Liver (tissue), 8 donors: ENCODE measurements at regions not wholly inside any gene's neighbourhood (a gene's known extent, or its start where the extent isn't known, plus 50 kb on each side); places are given as distances from the start of the nearest gene placed in this dataset.

Experiments
- DNase-seq: peaks from one replicate; pipeline ENCODE4 v3.0.0-alpha.2; 2017; ENCODE audit warnings: low spot score
- H3K27ac ChIP-seq, 2 donors: one replicate each; pipeline ENCODE4 v1.7.0; 2013; ENCODE audit warnings: inconsistent platforms in 2 of 2, low read length in 2 of 2, control low read depth in 1 of 2, low read depth in 1 of 2, mild to moderate bottlenecking in 1 of 2
- H3K27me3 ChIP-seq, 4 donors: one replicate each; pipeline versions ENCODE4 v1.6.1 to v1.7.0; 2013; ENCODE audit warnings: low read length in 3 of 4, inconsistent platforms in 1 of 4, mild to moderate bottlenecking in 1 of 4, moderate library complexity in 1 of 4; ENCODE audit not compliant: control insufficient read depth in 4 of 4, insufficient read depth in 4 of 4
- H3K36me3 ChIP-seq, 4 donors: one replicate each; pipeline versions ENCODE4 v1.6.1 to v1.7.0; 2013; ENCODE audit warnings: low read length in 3 of 4, mild to moderate bottlenecking in 3 of 4, low read depth in 1 of 4, moderate library complexity in 1 of 4; ENCODE audit not compliant: control insufficient read depth in 4 of 4, insufficient read depth in 3 of 4
- H3K4me1 ChIP-seq, 4 donors: one replicate each; pipeline versions ENCODE4 v1.6.1 to v1.7.0; 2013; ENCODE audit warnings: low read length in 3 of 4, mild to moderate bottlenecking in 3 of 4, moderate library complexity in 1 of 4; ENCODE audit not compliant: control insufficient read depth in 4 of 4, insufficient read depth in 4 of 4
- H3K4me3 ChIP-seq, 3 donors: one replicate each; pipeline versions ENCODE4 v1.6.1 to v1.7.0; 2013; ENCODE audit warnings: low read length in 3 of 3, control low read depth in 1 of 3, low read depth in 1 of 3, mild to moderate bottlenecking in 1 of 3
- H3K9ac ChIP-seq, 2 donors: one replicate each; pipeline ENCODE4 v1.7.0; 2013; ENCODE audit warnings: low read length in 2 of 2, mild to moderate bottlenecking in 2 of 2, moderate library complexity in 2 of 2, control low read depth in 1 of 2, low read depth in 1 of 2
- H3K9me3 ChIP-seq, 4 donors: one replicate each; pipeline versions ENCODE4 v1.6.1 to v1.7.0; 2013; ENCODE audit warnings: low read length in 3 of 4; ENCODE audit not compliant: control insufficient read depth in 4 of 4
- FOXA1 ChIP-seq: IDR thresholded peaks from 2 replicates; pipeline ENCODE4 v1.6.1; 2016; ENCODE audit warnings: antibody characterized with exemption
- FOXA2 ChIP-seq: IDR thresholded peaks from 2 replicates; pipeline ENCODE4 v1.6.1; 2016; ENCODE audit warnings: antibody characterized with exemption
- GABPA ChIP-seq, 2 donors: IDR thresholded peaks in 1 of 2; conservative IDR thresholded peaks in 1 of 2; 2 replicates each; pipeline ENCODE4 v1.6.1; 2016; ENCODE audit warnings: antibody characterized with exemption in 2 of 2, mild to moderate bottlenecking in 1 of 2, moderate library complexity in 1 of 2
- HNF4A ChIP-seq, 2 donors: conservative IDR thresholded peaks; 2 replicates each; pipeline ENCODE4 v1.6.1; 2016; ENCODE audit warnings: antibody characterized with exemption in 2 of 2, mild to moderate bottlenecking in 2 of 2
- JUND ChIP-seq, 2 donors: IDR thresholded peaks; 2 replicates each; pipeline ENCODE4 v1.6.1; 2016; ENCODE audit warnings: antibody characterized with exemption in 2 of 2
- NR2F2 ChIP-seq: IDR thresholded peaks from 2 replicates; pipeline ENCODE4 v1.6.1; 2016; ENCODE audit warnings: antibody characterized with exemption
- RAD21 ChIP-seq, 2 donors: IDR thresholded peaks; 2 replicates each; pipeline ENCODE4 v1.6.1; 2016; ENCODE audit warnings: antibody characterized with exemption in 2 of 2, mild to moderate bottlenecking in 2 of 2
- RXRA ChIP-seq, 2 donors: IDR thresholded peaks; 2 replicates each; pipeline ENCODE4 v1.6.1; 2017 to 2018; ENCODE audit warnings: antibody characterized with exemption in 2 of 2, mild to moderate bottlenecking in 1 of 2
- SP1 ChIP-seq: IDR thresholded peaks from 2 replicates; pipeline ENCODE4 v1.6.1; 2018; ENCODE audit warnings: antibody characterized with exemption, mild to moderate bottlenecking
- WGBS: extraction: QIAGEN DNeasy Blood & Tissue Kit; methylation state at CpG from one replicate; pipeline ENCODE4 v1.1.7; 2013; 5-methylcytosine and 5-hydroxymethylcytosine counted together
- TF ChIP-seq, protein P1 (sequence below): IDR thresholded peaks from 2 replicates; pipeline ENCODE4 v1.6.1; 2016; ENCODE audit warnings: antibody characterized with exemption
- TF ChIP-seq, protein P2 (sequence below): IDR thresholded peaks from 2 replicates; pipeline ENCODE4 v1.6.1; 2016; ENCODE audit warnings: antibody characterized with exemption
- TF ChIP-seq, protein P3 (sequence below): IDR thresholded peaks from 2 replicates; pipeline ENCODE4 v1.6.1; 2016; ENCODE audit warnings: antibody characterized with exemption
- TF ChIP-seq, protein P4 (sequence below): fragments of 150-350 bp; IDR thresholded peaks from 2 replicates; pipeline ENCODE4 v1.5.1; 2017; ENCODE audit warnings: improper control_type of control experiment, low read depth, low read length; ENCODE audit not compliant: missing input control
- donor health status: healthy.
- donor health status: healthy.
- donor health status: healthy.
- donor health status: healthy.
- donor health status: healthy.

DNA sequence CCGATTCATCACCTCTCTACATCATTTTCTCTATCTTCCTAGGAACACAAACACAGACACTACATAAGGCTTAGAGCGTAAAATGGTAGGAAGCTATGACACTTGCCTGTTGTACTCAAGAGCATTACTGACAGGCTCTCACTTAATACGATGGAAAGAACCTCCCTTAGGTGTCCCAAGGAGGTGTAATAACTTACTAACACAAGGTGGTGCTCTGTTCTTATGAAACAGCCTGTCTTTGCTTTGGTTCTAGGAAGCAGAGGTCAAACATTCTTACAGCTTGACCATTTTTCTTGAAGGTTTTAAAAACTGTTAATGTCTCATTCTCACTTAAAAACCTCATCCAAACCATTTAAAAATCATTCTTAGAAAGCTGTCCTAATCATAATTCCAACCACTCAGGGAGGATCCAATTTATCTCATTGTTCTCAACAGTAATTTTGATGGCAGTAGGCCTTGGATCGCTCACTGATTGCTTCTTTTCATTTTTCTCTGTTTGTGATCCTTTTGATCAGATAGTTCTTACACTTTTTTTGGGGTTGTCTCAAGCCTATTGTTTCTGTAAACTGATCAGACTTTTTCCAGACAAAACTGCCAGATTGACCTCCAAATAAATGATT, 317.8 kb upstream of the AGTR1 start (continued):
- TF ChIP-seq, protein P1, sequence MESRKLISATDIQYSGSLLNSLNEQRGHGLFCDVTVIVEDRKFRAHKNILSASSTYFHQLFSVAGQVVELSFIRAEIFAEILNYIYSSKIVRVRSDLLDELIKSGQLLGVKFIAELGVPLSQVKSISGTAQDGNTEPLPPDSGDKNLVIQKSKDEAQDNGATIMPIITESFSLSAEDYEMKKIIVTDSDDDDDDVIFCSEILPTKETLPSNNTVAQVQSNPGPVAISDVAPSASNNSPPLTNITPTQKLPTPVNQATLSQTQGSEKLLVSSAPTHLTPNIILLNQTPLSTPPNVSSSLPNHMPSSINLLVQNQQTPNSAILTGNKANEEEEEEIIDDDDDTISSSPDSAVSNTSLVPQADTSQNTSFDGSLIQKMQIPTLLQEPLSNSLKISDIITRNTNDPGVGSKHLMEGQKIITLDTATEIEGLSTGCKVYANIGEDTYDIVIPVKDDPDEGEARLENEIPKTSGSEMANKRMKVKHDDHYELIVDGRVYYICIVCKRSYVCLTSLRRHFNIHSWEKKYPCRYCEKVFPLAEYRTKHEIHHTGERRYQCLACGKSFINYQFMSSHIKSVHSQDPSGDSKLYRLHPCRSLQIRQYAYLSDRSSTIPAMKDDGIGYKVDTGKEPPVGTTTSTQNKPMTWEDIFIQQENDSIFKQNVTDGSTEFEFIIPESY = no peak
- peak; percentile 86 to 91 for TF ChIP-seq RAD21 (IDR thresholded peaks at IDR 0.05)
- peak; percentile 37 for TF ChIP-seq NR2F2
- peak in 1 of 2 donors; percentile 30 for TF ChIP-seq RXRA (IDR thresholded peaks at IDR 0.05)
- TF ChIP-seq FOXA1 = no peak

GRCh38 chr3:148381051-148381450, 316.7 kb upstream of the AGTR1 start:
- no peak for DNase-seq
- Histone ChIP-seq H3K27me3 (peaks cover 0 to 2% (median 0%) of the 10 kb centered on the region in 4 donors), H3K36me3 (no peaks in the 10 kb centered on the region), H3K9ac (no peak overlapping the region), H3K4me1 (no peaks in the 10 kb centered on the region), H3K9me3 (no peaks in the 10 kb centered on the region), H3K4me3 (no peak overlapping the region), H3K27ac (no peak overlapping the region)
- TF ChIP-seq, protein P2, sequence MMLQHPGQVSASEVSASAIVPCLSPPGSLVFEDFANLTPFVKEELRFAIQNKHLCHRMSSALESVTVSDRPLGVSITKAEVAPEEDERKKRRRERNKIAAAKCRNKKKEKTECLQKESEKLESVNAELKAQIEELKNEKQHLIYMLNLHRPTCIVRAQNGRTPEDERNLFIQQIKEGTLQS = no peak
- TF ChIP-seq NR2F2 (no peak), FOXA2 (no peak), HNF4A (conservative IDR thresholded peaks at IDR 0.05) (no peak)
- TF ChIP-seq, protein P3, sequence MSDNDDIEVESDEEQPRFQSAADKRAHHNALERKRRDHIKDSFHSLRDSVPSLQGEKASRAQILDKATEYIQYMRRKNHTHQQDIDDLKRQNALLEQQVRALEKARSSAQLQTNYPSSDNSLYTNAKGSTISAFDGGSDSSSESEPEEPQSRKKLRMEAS = no peak
- TF ChIP-seq, protein P4, sequence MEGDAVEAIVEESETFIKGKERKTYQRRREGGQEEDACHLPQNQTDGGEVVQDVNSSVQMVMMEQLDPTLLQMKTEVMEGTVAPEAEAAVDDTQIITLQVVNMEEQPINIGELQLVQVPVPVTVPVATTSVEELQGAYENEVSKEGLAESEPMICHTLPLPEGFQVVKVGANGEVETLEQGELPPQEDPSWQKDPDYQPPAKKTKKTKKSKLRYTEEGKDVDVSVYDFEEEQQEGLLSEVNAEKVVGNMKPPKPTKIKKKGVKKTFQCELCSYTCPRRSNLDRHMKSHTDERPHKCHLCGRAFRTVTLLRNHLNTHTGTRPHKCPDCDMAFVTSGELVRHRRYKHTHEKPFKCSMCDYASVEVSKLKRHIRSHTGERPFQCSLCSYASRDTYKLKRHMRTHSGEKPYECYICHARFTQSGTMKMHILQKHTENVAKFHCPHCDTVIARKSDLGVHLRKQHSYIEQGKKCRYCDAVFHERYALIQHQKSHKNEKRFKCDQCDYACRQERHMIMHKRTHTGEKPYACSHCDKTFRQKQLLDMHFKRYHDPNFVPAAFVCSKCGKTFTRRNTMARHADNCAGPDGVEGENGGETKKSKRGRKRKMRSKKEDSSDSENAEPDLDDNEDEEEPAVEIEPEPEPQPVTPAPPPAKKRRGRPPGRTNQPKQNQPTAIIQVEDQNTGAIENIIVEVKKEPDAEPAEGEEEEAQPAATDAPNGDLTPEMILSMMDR = no peak
- WGBS = 80% methylated on average over 6 of the region's 6 CpGs

GRCh38 chr3:148389916-148390315, 307.8 kb upstream of the AGTR1 start:
- no peaks in the 10 kb centered on the region for H3K36me3 ChIP-seq
- no peak for DNase-seq

More at GRCh38 chr3:148389916-148390315, 307.8 kb upstream of the AGTR1 start:
- WGBS = 71% methylated on average over 4 of the region's 4 CpGs
- H3K27me3 ChIP-seq = no peaks in the 10 kb centered on the region
- TF ChIP-seq SP1 (no peak), JUND (IDR thresholded peaks at IDR 0.05) (no peak), HNF4A (conservative IDR thresholded peaks at IDR 0.05) (no peak), GABPA (IDR thresholded peaks at IDR 0.05 in 1 of 2, conservative IDR thresholded peaks at IDR 0.05 in 1 of 2) (no peak), FOXA2 (no peak)
- TF ChIP-seq, protein P1 = no peak
- TF ChIP-seq, protein P4 = no peak
- H3K9ac ChIP-seq = no peak overlapping the region
- no peak overlapping the region for H3K4me3 ChIP-seq
- no peaks in the 10 kb centered on the region for H3K9me3 ChIP-seq
- H3K27ac ChIP-seq = no peak overlapping the region
- no peaks in the 10 kb centered on the region for H3K4me1 ChIP-seq
